Uterus (tissue), 3 donors: ENCODE measurements at regions not wholly inside any gene's neighbourhood (a gene's known extent, or its start where the extent isn't known, plus 50 kb on each side); places are given as distances from the start of the nearest gene placed in this dataset.
"Not testable (repeated sequence)": the region's sequence is repeated elsewhere in the genome, so short reads cannot be mapped to it uniquely, and the experiment has no call there.

Experiments used
- DNase-seq, 2 donors: peaks; one replicate each; pipeline ENCODE4 v3.0.0-alpha.2; 2019 to 2020
- H3K27ac ChIP-seq, 2 donors: fragments of 200-600 bp; sonication (generic); 1 replicate in 1 of 2; 2 replicates in 1 of 2; pipeline ENCODE4 v1.5.1; 2016 to 2018
- H3K27me3 ChIP-seq, 2 donors: fragments of 200-600 bp; sonication (generic); one replicate each; pipeline ENCODE4 v1.5.1; 2018 to 2019; ENCODE audit warnings: control low read depth in 1 of 2
- H3K36me3 ChIP-seq, 2 donors: fragments of 200-600 bp; sonication (generic); one replicate each; pipeline ENCODE4 v1.5.1; 2019; ENCODE audit warnings: control low read depth in 1 of 2
- H3K4me1 ChIP-seq, 2 donors: fragments of 200-600 bp; sonication (generic); one replicate each; pipeline ENCODE4 v1.5.1; 2018 to 2019; ENCODE audit warnings: control low read depth in 1 of 2
- H3K4me3 ChIP-seq, 2 donors: fragments of 200-600 bp; sonication (generic); 1 replicate in 1 of 2; 2 replicates in 1 of 2; pipeline ENCODE4 v1.5.1; 2018 to 2019; ENCODE audit warnings: mild to moderate bottlenecking in 1 of 2
- H3K9me3 ChIP-seq, 2 donors: fragments of 200-600 bp; sonication (generic); one replicate each; pipeline ENCODE4 v1.5.1; 2019; ENCODE audit warnings: control low read depth in 1 of 2
- CTCF ChIP-seq, 4 experiments: fragments of 200-600 bp in 2 of 4; fragments of 450-650 bp in 2 of 4; sonication (generic) in 2 of 4; IDR thresholded peaks; one replicate each; pipeline ENCODE4 v1.5.1; 2016 to 2019; ENCODE audit warnings: antibody characterized with exemption in 4 of 4, mild to moderate bottlenecking in 2 of 4, moderate library complexity in 1 of 4
- POLR2A ChIP-seq, 2 donors: fragments of 450-650 bp; IDR thresholded peaks; one replicate each; pipeline ENCODE4 v1.6.1; 2016; ENCODE audit warnings: antibody characterized with exemption in 2 of 2, mild to moderate bottlenecking in 1 of 2, moderate library complexity in 1 of 2
- intact Hi-C: fragments of 100-400 bp; cut with DNase I; formaldehyde crosslinking; loops from one replicate; pipeline ENCODE4 v1.15.1; 2023; ENCODE audit warnings: low total_unique reads
- donor health status: DM: yes; HTN: yes; CAD: no.

- Histone ChIP-seq H3K27ac (no peak overlapping the region), H3K4me3 (no peak overlapping the region), H3K9me3 (no peaks in the 10 kb centered on the region), H3K36me3 (no peaks in the 10 kb centered on the region), H3K27me3 (no peaks in the 10 kb centered on the region), H3K4me1 (no peaks in the 10 kb centered on the region)
- no peak for TF ChIP-seq POLR2A (IDR thresholded peaks at IDR 0.05)
- no peak for TF ChIP-seq CTCF (IDR thresholded peaks at IDR 0.05)
- intact Hi-C loops = no loop called here
- DNase-seq = no peak
These were observed 760.3 kb upstream of the CCDC179 start for GRCh38 chr11:23620617-23621016.

GRCh38 chr11:23632293-23632692, 772.0 kb upstream of the CCDC179 start:
- DNase-seq = no peak

GRCh38 chr11:23644443-23644842, 784.2 kb upstream of the CCDC179 start:
- Histone ChIP-seq H3K4me3 (no peak overlapping the region), H3K36me3 (no peaks in the 10 kb centered on the region), H3K27ac (no peak overlapping the region), H3K4me1 (no peaks in the 10 kb centered on the region), H3K9me3 (no peaks in the 10 kb centered on the region), H3K27me3 (no peaks in the 10 kb centered on the region)
- DNase-seq = no peak
- intact Hi-C loops = no loop called here
- TF ChIP-seq CTCF (IDR thresholded peaks at IDR 0.05) (no peak), POLR2A (IDR thresholded peaks at IDR 0.05) (no peak)

More at GRCh38 chr11:23632293-23632692, 772.0 kb upstream of the CCDC179 start:
- Histone ChIP-seq H3K27ac (no peak overlapping the region), H3K4me1 (no peaks in the 10 kb centered on the region), H3K27me3 (no peaks in the 10 kb centered on the region), H3K9me3 (no peaks in the 10 kb centered on the region), H3K4me3 (no peak overlapping the region), H3K36me3 (no peaks in the 10 kb centered on the region)
- intact Hi-C loops = no loop called here
- TF ChIP-seq CTCF (IDR thresholded peaks at IDR 0.05) (no peak), POLR2A (IDR thresholded peaks at IDR 0.05) (no peak)

GRCh38 chr11:23652336-23652735, 792.1 kb upstream of the CCDC179 start:
- H3K4me1 ChIP-seq, H3K27ac ChIP-seq, H3K36me3 ChIP-seq, H3K27me3 ChIP-seq, intact Hi-C loops, DNase-seq, H3K9me3 ChIP-seq, H3K4me3 ChIP-seq: not testable (repeated sequence)

- DNase-seq = no peak
- Histone ChIP-seq H3K36me3 (no peaks in the 10 kb centered on the region), H3K4me1 (no peaks in the 10 kb centered on the region), H3K9me3 (no peaks in the 10 kb centered on the region), H3K4me3 (no peak overlapping the region), H3K27ac (no peak overlapping the region), H3K27me3 (no peaks in the 10 kb centered on the region)
- TF ChIP-seq POLR2A (IDR thresholded peaks at IDR 0.05) (no peak), CTCF (IDR thresholded peaks at IDR 0.05) (no peak)
- intact Hi-C loops = no loop called here
These were observed 792.9 kb upstream of the CCDC179 start for GRCh38 chr11:23653071-23653675.

GRCh38 chr11:23668324-23668723, 808.0 kb upstream of the CCDC179 start:
- H3K4me3 ChIP-seq = no peak overlapping the region
- TF ChIP-seq CTCF (IDR thresholded peaks at IDR 0.05) (no peak), POLR2A (IDR thresholded peaks at IDR 0.05) (no peak)

More at GRCh38 chr11:23668324-23668723, 808.0 kb upstream of the CCDC179 start:
- no peak for DNase-seq
- Histone ChIP-seq H3K36me3 (no peaks in the 10 kb centered on the region), H3K27ac (no peak overlapping the region), H3K27me3 (no peaks in the 10 kb centered on the region), H3K4me1 (no peaks in the 10 kb centered on the region), H3K9me3 (no peaks in the 10 kb centered on the region)
- intact Hi-C loops = no loop called here
